Panc1 (cell line): ENCODE measurements at regions not wholly inside any gene's neighbourhood (a gene's known extent, or its start where the extent isn't known, plus 50 kb on each side); places are given as distances from the start of the nearest gene placed in this dataset.

ENCODE experiments used
- ATAC-seq: fragments of 200-7000 bp; cut with Tn5 transposase; 2 replicates; pipeline ENCODE4 v1.9.1; 2020; ENCODE audit warnings: mild to moderate bottlenecking, moderate library complexity
- BruUV-seq: library from RNA; stranded (reverse); fragments of 400-500 nt; replicated peaks from 2 replicates; lab custom pipeline; 2021; lab: Mats Ljungman, UMichigan
- CTCF ChIA-PET: fragments of 300-600 bp; sonication (Branson Sonifier 250); formaldehyde crosslinking; loops from one replicate; lab custom pipeline; 2022; ENCODE audit warnings: antibody characterized with exemption; lab: Charles Lee
- POLR2A ChIA-PET: fragments of 300-600 bp; sonication (Branson Sonifier 250); formaldehyde crosslinking; loops from one replicate; lab custom pipeline; 2022; ENCODE audit warnings: antibody characterized with exemption; lab: Charles Lee
- DNase-seq: peaks from one replicate; pipeline ENCODE4 v3.0.0-alpha.2; 2010; ENCODE audit warnings: low read depth, low spot score
- H3K27ac ChIP-seq: 2 replicates; pipeline ENCODE4 v1.5.1; 2011; ENCODE audit warnings: mild to moderate bottlenecking, low read length, inconsistent platforms
- H3K27me3 ChIP-seq: fragments of 200-500 bp; sonication (Bioruptor generic); 2 replicates; pipeline ENCODE4 v1.6.0; 2014; ENCODE audit warnings: low read length, inconsistent platforms; ENCODE audit not compliant: control insufficient read depth, insufficient read depth
- H3K36me3 ChIP-seq: fragments of 200-500 bp; sonication (Bioruptor generic); 2 replicates; pipeline ENCODE4 v1.5.1; 2014; ENCODE audit warnings: inconsistent platforms, mild to moderate bottlenecking, low read length, moderate library complexity; ENCODE audit not compliant: control insufficient read depth, insufficient read depth
- H3K4me1 ChIP-seq: 2 replicates; pipeline ENCODE4 v1.5.1; 2011; ENCODE audit warnings: inconsistent platforms, mild to moderate bottlenecking, low read length, moderate library complexity; ENCODE audit not compliant: control insufficient read depth, insufficient read depth
- H3K4me3 ChIP-seq, 2 experiments: 2 replicates each; pipeline ENCODE4 v1.5.1; 2011 to 2012; ENCODE audit warnings: low read depth in 2 of 2, low read length in 2 of 2, mild to moderate bottlenecking in 2 of 2, inconsistent platforms in 1 of 2, moderate library complexity in 1 of 2
- H3K9me3 ChIP-seq: fragments of 200-500 bp; sonication (Bioruptor generic); 2 replicates; pipeline ENCODE4 v1.5.1; 2014; ENCODE audit warnings: low read depth, mild to moderate bottlenecking, inconsistent platforms, low read length, moderate library complexity; ENCODE audit not compliant: control insufficient read depth, insufficient read depth
- CTCF ChIP-seq: fragments of 450-650 bp; IDR thresholded peaks from 2 replicates; pipeline ENCODE4 v1.5.1; 2017; ENCODE audit warnings: mild to moderate bottlenecking
- POLR2AphosphoS5 ChIP-seq: IDR thresholded peaks from 2 replicates; pipeline ENCODE4 v1.6.1; 2012; ENCODE audit warnings: mild to moderate bottlenecking, low read depth, low read length, moderate library complexity
- SIN3A ChIP-seq: IDR thresholded peaks from 2 replicates; pipeline ENCODE4 v1.6.1; 2012; ENCODE audit warnings: low read depth, mild to moderate bottlenecking, low read length, moderate library complexity, borderline replicate concordance; ENCODE audit not compliant: insufficient read depth
- TCF7L2 ChIP-seq: IDR thresholded peaks from 2 replicates; pipeline ENCODE4 v1.6.1; 2011; ENCODE audit warnings: mild to moderate bottlenecking, low read depth, low read length, inconsistent platforms
- in situ Hi-C: cut with HindIII; loops from 2 replicates; pipeline ENCODE4 v1.10.0; 2016; ENCODE audit warnings: low sequenced_read_pairs, low pct_unique_long_range_greater_than_20kb
- intact Hi-C: fragments of 100-400 bp; cut with micrococcal nuclease; formaldehyde crosslinking; loops from one replicate; pipeline ENCODE4 v1.10.0; 2022; ENCODE audit not compliant: unreplicated experiment
- TF ChIP-seq, protein P1 (sequence below), 2 experiments: IDR thresholded peaks; 2 replicates each; pipeline ENCODE4 v1.6.1; 2011 to 2012; ENCODE audit warnings: low read depth in 2 of 2, control low read depth in 1 of 2, low read length in 1 of 2, mild to moderate bottlenecking in 1 of 2, moderate library complexity in 1 of 2; ENCODE audit not compliant: insufficient read depth in 1 of 2

- BruUV-seq, result no TSS peak
- Histone ChIP-seq H3K36me3 (no peaks in the 10 kb centered on the region), H3K27me3 (no peaks in the 10 kb centered on the region), H3K4me1 (no peaks in the 10 kb centered on the region), H3K4me3 (no peak overlapping the region), H3K9me3 (peaks cover 9% of the 10 kb centered on the region), H3K27ac (no peak overlapping the region)
- CTCF ChIA-PET, result no interaction called here
- TF ChIP-seq, protein P1, sequence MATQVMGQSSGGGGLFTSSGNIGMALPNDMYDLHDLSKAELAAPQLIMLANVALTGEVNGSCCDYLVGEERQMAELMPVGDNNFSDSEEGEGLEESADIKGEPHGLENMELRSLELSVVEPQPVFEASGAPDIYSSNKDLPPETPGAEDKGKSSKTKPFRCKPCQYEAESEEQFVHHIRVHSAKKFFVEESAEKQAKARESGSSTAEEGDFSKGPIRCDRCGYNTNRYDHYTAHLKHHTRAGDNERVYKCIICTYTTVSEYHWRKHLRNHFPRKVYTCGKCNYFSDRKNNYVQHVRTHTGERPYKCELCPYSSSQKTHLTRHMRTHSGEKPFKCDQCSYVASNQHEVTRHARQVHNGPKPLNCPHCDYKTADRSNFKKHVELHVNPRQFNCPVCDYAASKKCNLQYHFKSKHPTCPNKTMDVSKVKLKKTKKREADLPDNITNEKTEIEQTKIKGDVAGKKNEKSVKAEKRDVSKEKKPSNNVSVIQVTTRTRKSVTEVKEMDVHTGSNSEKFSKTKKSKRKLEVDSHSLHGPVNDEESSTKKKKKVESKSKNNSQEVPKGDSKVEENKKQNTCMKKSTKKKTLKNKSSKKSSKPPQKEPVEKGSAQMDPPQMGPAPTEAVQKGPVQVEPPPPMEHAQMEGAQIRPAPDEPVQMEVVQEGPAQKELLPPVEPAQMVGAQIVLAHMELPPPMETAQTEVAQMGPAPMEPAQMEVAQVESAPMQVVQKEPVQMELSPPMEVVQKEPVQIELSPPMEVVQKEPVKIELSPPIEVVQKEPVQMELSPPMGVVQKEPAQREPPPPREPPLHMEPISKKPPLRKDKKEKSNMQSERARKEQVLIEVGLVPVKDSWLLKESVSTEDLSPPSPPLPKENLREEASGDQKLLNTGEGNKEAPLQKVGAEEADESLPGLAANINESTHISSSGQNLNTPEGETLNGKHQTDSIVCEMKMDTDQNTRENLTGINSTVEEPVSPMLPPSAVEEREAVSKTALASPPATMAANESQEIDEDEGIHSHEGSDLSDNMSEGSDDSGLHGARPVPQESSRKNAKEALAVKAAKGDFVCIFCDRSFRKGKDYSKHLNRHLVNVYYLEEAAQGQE (IDR thresholded peaks at IDR 0.05; ENCODE audit: insufficient read depth in 1 of 2, low read depth in 2 of 2, low read length in 1 of 2), result no peak
- no peak for ATAC-seq
- intact Hi-C loops, result no loop called here
- DNase-seq, result no peak
- in situ Hi-C loops, result no loop called here
- POLR2A ChIA-PET, result interaction anchor here (0.5 kb wide), 1 partner anchor 13 kb away, joined by 25 read pairs; no protein-coding TSS in a partner anchor
Observed at GRCh38 chr10:52583336-52583735, 189.2 kb downstream of the MBL2 start.

GRCh38 chr10:52586710-52587109 is 185.9 kb downstream of the MBL2 start:
- DNase-seq, result no peak
- H3K4me1 ChIP-seq, result no peaks in the 10 kb centered on the region
- TF ChIP-seq, protein P1 (IDR thresholded peaks at IDR 0.05; ENCODE audit: insufficient read depth in 1 of 2, low read depth in 2 of 2, low read length in 1 of 2), result no peak
- TF ChIP-seq SIN3A (no peak), CTCF (no peak), POLR2AphosphoS5 (no peak), TCF7L2 (no peak)
- in situ Hi-C loops (no loop called here), intact Hi-C loops (no loop called here)
- no TSS peak for BruUV-seq
- H3K27ac ChIP-seq, result no peak overlapping the region
- ChIA-PET POLR2A (no interaction called here), CTCF (no interaction called here)
- H3K36me3 ChIP-seq, result no peaks in the 10 kb centered on the region
- H3K4me3 ChIP-seq, result no peak overlapping the region
- peaks cover 9% of the 10 kb centered on the region for H3K9me3 ChIP-seq
- H3K27me3 ChIP-seq, result no peaks in the 10 kb centered on the region
- no peak for ATAC-seq
